ENCODE measurements at regions not wholly inside any gene's neighbourhood (a gene's known extent, or its start where the extent isn't known, plus 50 kb on each side); places are given as distances from the start of the nearest gene placed in this dataset.

DNA sequence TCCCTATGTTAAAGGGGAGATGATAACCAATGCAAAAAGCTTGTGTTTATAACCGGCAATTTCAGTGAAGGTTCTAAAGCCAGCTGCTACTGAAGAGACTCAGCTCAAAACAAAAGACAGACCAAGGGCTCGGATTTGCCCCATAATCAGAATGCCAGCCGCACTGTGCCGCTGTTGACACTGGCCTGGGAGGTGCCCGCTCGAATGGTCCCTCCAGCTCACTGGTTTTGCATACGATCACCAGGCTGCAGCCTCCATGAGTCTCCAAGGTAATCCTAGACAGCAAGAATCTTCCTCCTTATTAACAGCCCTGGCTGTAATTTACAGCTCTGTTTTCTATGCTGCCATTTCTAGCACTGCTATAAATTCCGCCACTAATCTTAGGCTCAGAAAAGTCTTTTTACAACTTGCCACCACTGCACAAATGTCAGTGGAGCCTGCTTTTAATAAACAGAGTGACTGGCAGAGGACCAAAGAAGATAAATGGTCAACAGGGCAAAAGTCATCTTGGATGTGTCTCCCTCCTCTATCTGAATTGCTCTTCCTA lies 155.7 kb upstream of the SH3BP4 start:
- Histone ChIP-seq H2BK12ac (ENCODE audit: low read depth, low read length) (no peak overlapping the region), H3K79me1 (ENCODE audit: low read depth, low read length) (no peaks in the 10 kb centered on the region), H3K18ac (ENCODE audit: extremely low read depth, low read length) (no peak overlapping the region), H2BK120ac (replicated peaks; ENCODE audit: low read depth, low read length) (no peak overlapping the region), H2BK5ac (ENCODE audit: low read depth, low read length) (no peak overlapping the region), H3K9me3 (ENCODE audit: insufficient read depth in 2 of 2, low read depth in 1 of 2, low read length in 1 of 2) (no peaks in the 10 kb centered on the region), H3K56ac (replicated peaks; ENCODE audit: insufficient read length, low read depth, low read length) (no peak overlapping the region), H3K4ac (replicated peaks; ENCODE audit: insufficient read length, low read depth, low read length) (no peak overlapping the region), H2BK15ac (ENCODE audit: low read length) (0 out of 2 replicates have a peak overlapping the region, but pooled peaks have one; percentile 13), H2AK5ac (ENCODE audit: low read depth, low read length) (no peak overlapping the region), H3K4me3 (ENCODE audit: extremely low read depth in 1 of 4, insufficient read depth in 2 of 4, low read depth in 3 of 4, low read length in 4 of 4) (no peak overlapping the region), H4K20me1 (replicated peaks in 1 of 2; ENCODE audit: control insufficient read depth in 1 of 2, insufficient read depth in 2 of 2, low read length in 2 of 2) (no peaks in the 10 kb centered on the region), H3K14ac (ENCODE audit: insufficient read length) (no peak overlapping the region), H3K9ac (replicated peaks in 1 of 4; ENCODE audit: extremely low read depth in 1 of 4, low read depth in 3 of 4, low read length in 3 of 4) (no peak overlapping the region), H4K8ac (ENCODE audit: extremely low read depth, insufficient read depth, low read length) (no peak overlapping the region), H3K79me2 (ENCODE audit: control insufficient read depth in 1 of 2, insufficient read depth in 2 of 2, low read length in 2 of 2) (no peaks in the 10 kb centered on the region), H3K27ac (ENCODE audit: low read depth, low read length) (no peak overlapping the region), H3K4me2 (ENCODE audit: insufficient read depth in 1 of 2, low read depth in 2 of 2, low read length in 2 of 2) (no peak overlapping the region), H3K23me2 (ENCODE audit: low read depth, low read length) (no peaks in the 10 kb centered on the region), H3K27me3 (replicated peaks in 1 of 4; ENCODE audit: control insufficient read depth in 3 of 4, extremely low read depth in 1 of 4, insufficient read depth in 3 of 4, low read length in 3 of 4) (peaks cover 0 to 4% (median 3%) of the 10 kb centered on the region in 4 experiments; a peak in 2 of 7 replicates), H3K36me3 (ENCODE audit: control insufficient read depth in 2 of 4, insufficient read depth in 4 of 4, low read length in 3 of 4) (no peaks in the 10 kb centered on the region), H3K23ac (ENCODE audit: insufficient read length) (no peak overlapping the region), H3K4me1 (replicated peaks in 1 of 4; ENCODE audit: control insufficient read depth in 3 of 4, insufficient read depth in 4 of 4, low read length in 3 of 4) (peaks cover 0 to 9% (median 2%) of the 10 kb centered on the region in 4 experiments; a peak in 6 of 7 replicates), H2BK20ac (ENCODE audit: low read length) (no peak overlapping the region), H4K91ac (replicated peaks; ENCODE audit: insufficient read length, low read length) (no peak overlapping the region), H2AFZ (ENCODE audit: low read length) (no peak overlapping the region), H4K5ac (ENCODE audit: insufficient read length, low read depth, low read length) (no peak overlapping the region)
- no peak for FAIRE-seq
- ChIA-PET POLR2A (ENCODE audit: partially characterized antibody) (no interaction called here), CTCF (ENCODE audit: partially characterized antibody) (interaction anchor here (1.3 kb wide), 1 partner anchor 22 kb away, joined by 3 read pairs; no protein-coding TSS in a partner anchor)
- 88% methylated on average over 8 of the region's 8 CpGs; no CpG with 5 or more reads in 1 of the 2 experiments for WGBS, 2 experiments (ENCODE audit: extremely low coverage in 1 of 2, insufficient coverage in 1 of 2, insufficient read length in 1 of 2, insufficient replicate concordance in 2 of 2, low coverage in 1 of 2, low lambda C conversion rate in 2 of 2, missing lambda C conversion rate in 1 of 2)
- no peak for DNase-seq (ENCODE audit: low read depth in 1 of 2, low spot score in 2 of 2)
- TF ChIP-seq BRCA1 (IDR thresholded peaks at IDR 0.05; ENCODE audit: low read depth, low read length) (no peak), ASH2L (IDR thresholded peaks at IDR 0.05; ENCODE audit: low read length) (no peak), HDAC2 (IDR thresholded peaks at IDR 0.05; ENCODE audit: borderline replicate concordance in 1 of 2, low read depth in 2 of 2, low read length in 2 of 2) (no peak), SUZ12 (IDR thresholded peaks at IDR 0.05; ENCODE audit: low read length) (no peak), SP2 (IDR thresholded peaks at IDR 0.05; ENCODE audit: low read length) (no peak), CBX5 (IDR thresholded peaks at IDR 0.05; ENCODE audit: low read depth, low read length) (no peak), BCL11A (IDR thresholded peaks at IDR 0.05; ENCODE audit: low read depth in 2 of 2, low read length in 2 of 2) (no peak)
